GM23338 (cell line): ENCODE measurements at regions not wholly inside any gene's neighbourhood (a gene's known extent, or its start where the extent isn't known, plus 50 kb on each side); places are given as distances from the start of the nearest gene placed in this dataset.

Experiments
- EZH2 ChIP-seq: fragments of 200-600 bp; sonication (generic); IDR thresholded peaks from one replicate; pipeline ENCODE4 v1.8.0; 2017; ENCODE audit warnings: antibody characterized with exemption, mild to moderate bottlenecking, low read depth; ENCODE audit not compliant: unreplicated experiment
- EZH2phosphoT487 ChIP-seq: fragments of 200-600 bp; sonication (generic); IDR thresholded peaks from one replicate; pipeline ENCODE4 v1.8.1; 2018; ENCODE audit warnings: antibody characterized with exemption; ENCODE audit not compliant: unreplicated experiment
- POLR2AphosphoS5 ChIP-seq: IDR thresholded peaks from 2 replicates; pipeline ENCODE4 v1.6.1; 2016; ENCODE audit warnings: antibody characterized with exemption, low read depth
- ZNF331 ChIP-seq: fragments of 250-450 bp; sonication (Bioruptor Pico); IDR thresholded peaks from 2 replicates; pipeline ENCODE4 v1.5.0; 2020; ENCODE audit warnings: low read depth, mild to moderate bottlenecking, moderate library complexity
- TF ChIP-seq, protein P1 (sequence below), 2 experiments: fragments of 200-600 bp in 1 of 2; sonication (generic) in 1 of 2; conservative IDR thresholded peaks; 2 replicates each; pipeline versions ENCODE4 v1.5.1 to v1.6.1; 2016 to 2017; ENCODE audit warnings: antibody characterized with exemption in 2 of 2, low read depth in 2 of 2, mild to moderate bottlenecking in 2 of 2, moderate library complexity in 1 of 2
- TF ChIP-seq, protein P2 (sequence below): IDR thresholded peaks from 2 replicates; pipeline ENCODE4 v1.6.1; 2016; ENCODE audit warnings: antibody characterized with exemption

DNA sequence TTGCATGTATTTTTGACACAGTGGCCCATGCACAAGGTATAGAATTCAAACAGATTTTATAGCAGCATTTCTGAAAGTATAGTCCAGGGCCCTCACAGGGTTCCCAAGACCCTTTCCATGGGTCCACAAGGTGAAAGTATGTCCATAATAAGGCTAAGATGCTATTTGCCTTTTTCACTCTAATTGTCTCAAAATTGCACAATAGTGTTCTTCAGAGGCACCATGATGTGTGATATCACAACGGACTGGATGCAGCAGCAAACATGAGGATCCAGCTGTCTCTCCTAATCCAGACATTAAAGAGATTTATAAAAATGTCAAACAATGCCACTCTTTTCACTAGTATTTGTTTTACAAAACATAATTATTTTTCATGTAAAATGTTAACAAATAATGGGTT, 88.8 kb upstream of the PRDX6 start:
- no peak for TF ChIP-seq POLR2AphosphoS5
- TF ChIP-seq EZH2, result no peak
- TF ChIP-seq EZH2phosphoT487, result no peak
- TF ChIP-seq, protein P1, sequence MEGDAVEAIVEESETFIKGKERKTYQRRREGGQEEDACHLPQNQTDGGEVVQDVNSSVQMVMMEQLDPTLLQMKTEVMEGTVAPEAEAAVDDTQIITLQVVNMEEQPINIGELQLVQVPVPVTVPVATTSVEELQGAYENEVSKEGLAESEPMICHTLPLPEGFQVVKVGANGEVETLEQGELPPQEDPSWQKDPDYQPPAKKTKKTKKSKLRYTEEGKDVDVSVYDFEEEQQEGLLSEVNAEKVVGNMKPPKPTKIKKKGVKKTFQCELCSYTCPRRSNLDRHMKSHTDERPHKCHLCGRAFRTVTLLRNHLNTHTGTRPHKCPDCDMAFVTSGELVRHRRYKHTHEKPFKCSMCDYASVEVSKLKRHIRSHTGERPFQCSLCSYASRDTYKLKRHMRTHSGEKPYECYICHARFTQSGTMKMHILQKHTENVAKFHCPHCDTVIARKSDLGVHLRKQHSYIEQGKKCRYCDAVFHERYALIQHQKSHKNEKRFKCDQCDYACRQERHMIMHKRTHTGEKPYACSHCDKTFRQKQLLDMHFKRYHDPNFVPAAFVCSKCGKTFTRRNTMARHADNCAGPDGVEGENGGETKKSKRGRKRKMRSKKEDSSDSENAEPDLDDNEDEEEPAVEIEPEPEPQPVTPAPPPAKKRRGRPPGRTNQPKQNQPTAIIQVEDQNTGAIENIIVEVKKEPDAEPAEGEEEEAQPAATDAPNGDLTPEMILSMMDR (conservative IDR thresholded peaks at IDR 0.05; ENCODE audit: low read depth in 2 of 2), result no peak
- no peak for TF ChIP-seq ZNF331 (CRISPR knock-in tag)
- TF ChIP-seq, protein P2, sequence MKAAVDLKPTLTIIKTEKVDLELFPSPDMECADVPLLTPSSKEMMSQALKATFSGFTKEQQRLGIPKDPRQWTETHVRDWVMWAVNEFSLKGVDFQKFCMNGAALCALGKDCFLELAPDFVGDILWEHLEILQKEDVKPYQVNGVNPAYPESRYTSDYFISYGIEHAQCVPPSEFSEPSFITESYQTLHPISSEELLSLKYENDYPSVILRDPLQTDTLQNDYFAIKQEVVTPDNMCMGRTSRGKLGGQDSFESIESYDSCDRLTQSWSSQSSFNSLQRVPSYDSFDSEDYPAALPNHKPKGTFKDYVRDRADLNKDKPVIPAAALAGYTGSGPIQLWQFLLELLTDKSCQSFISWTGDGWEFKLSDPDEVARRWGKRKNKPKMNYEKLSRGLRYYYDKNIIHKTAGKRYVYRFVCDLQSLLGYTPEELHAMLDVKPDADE, result no peak
